Spleen (tissue), 7 donors: ENCODE measurements at regions not wholly inside any gene's neighbourhood (a gene's known extent, or its start where the extent isn't known, plus 50 kb on each side); places are given as distances from the start of the nearest gene placed in this dataset.

ENCODE experiments used
- POLR2A ChIP-seq, 3 donors: fragments of 450-650 bp; IDR thresholded peaks; one replicate each; pipeline ENCODE4 v1.5.1; 2017; ENCODE audit warnings: antibody characterized with exemption in 3 of 3, mild to moderate bottlenecking in 1 of 3
- TF ChIP-seq, protein P1 (sequence below), 11 experiments: fragments of 200-600 bp in 7 of 11; fragments of 450-650 bp in 4 of 11; sonication (generic) in 4 of 11; IDR thresholded peaks in 8 of 11; conservative IDR thresholded peaks in 3 of 11; 1 replicate in 7 of 11; 2 replicates in 4 of 11; pipeline versions ENCODE4 v1.4.0 to v1.8.0; 2016 to 2021; ENCODE audit warnings: antibody characterized with exemption in 11 of 11, inconsistent platforms in 4 of 11, mild to moderate bottlenecking in 1 of 11
- donor health status: DM: no; HTN: no; CAD: no; lungs with moderate emphysema.
- donor health status: DM: no; HTN: no; CAD: no.
- donor health status: DM: no; HTN: no; CAD: no.

DNA sequence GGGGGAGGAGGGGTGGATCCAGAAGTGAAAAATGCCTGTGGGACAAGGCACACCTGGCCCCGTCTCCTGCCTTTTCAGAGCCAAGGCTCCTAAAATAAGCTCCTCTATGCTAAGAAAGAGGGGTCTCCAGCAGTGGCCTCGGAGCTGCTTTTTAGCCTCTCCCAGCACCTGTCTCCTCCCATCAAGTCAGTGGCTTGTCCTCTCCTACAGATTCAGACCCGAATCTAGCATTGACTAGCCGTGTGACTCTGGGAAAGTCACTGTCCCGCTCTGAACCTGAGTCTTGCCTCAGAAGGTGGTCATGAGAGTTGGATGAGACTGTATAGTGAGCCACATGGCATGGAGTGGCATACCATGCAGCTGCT lies 90.8 kb upstream of the THY1 start:
- TF ChIP-seq POLR2A (IDR thresholded peaks at IDR 0.05) = no peak
- TF ChIP-seq, protein P1, sequence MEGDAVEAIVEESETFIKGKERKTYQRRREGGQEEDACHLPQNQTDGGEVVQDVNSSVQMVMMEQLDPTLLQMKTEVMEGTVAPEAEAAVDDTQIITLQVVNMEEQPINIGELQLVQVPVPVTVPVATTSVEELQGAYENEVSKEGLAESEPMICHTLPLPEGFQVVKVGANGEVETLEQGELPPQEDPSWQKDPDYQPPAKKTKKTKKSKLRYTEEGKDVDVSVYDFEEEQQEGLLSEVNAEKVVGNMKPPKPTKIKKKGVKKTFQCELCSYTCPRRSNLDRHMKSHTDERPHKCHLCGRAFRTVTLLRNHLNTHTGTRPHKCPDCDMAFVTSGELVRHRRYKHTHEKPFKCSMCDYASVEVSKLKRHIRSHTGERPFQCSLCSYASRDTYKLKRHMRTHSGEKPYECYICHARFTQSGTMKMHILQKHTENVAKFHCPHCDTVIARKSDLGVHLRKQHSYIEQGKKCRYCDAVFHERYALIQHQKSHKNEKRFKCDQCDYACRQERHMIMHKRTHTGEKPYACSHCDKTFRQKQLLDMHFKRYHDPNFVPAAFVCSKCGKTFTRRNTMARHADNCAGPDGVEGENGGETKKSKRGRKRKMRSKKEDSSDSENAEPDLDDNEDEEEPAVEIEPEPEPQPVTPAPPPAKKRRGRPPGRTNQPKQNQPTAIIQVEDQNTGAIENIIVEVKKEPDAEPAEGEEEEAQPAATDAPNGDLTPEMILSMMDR (IDR thresholded peaks at IDR 0.05 in 8 of 11, conservative IDR thresholded peaks at IDR 0.05 in 3 of 11) = no peak
